Ovary (tissue), 7 donors: ENCODE measurements at regions not wholly inside any gene's neighbourhood (a gene's known extent, or its start where the extent isn't known, plus 50 kb on each side); places are given as distances from the start of the nearest gene placed in this dataset.

Experiments
- DNase-seq, 5 donors: peaks; one replicate each; pipeline ENCODE4 v3.0.0-alpha.2; 2019 to 2020
- H3K27ac ChIP-seq, 2 donors: fragments of 200-600 bp; one replicate each; pipeline versions ENCODE4 v1.5.1 to v1.8.0; 2019 to 2022
- H3K27me3 ChIP-seq: fragments of 200-600 bp; one replicate; pipeline ENCODE4 v1.8.0; 2022
- H3K36me3 ChIP-seq: fragments of 200-600 bp; sonication (generic); one replicate; pipeline ENCODE4 v1.5.1; 2019
- H3K4me1 ChIP-seq: one replicate; pipeline ENCODE4 v1.8.1; 2013; ENCODE audit warnings: mild to moderate bottlenecking, moderate library complexity; ENCODE audit not compliant: insufficient read depth
- H3K4me3 ChIP-seq: fragments of 200-600 bp; sonication (generic); one replicate; pipeline ENCODE4 v1.5.1; 2017
- H3K9me3 ChIP-seq, 2 donors: fragments of 200-600 bp in 1 of 2; sonication (generic) in 1 of 2; one replicate each; pipeline versions ENCODE4 v1.5.1 to v1.8.1; 2013 to 2019; ENCODE audit warnings: mild to moderate bottlenecking in 1 of 2, moderate library complexity in 1 of 2
- CTCF ChIP-seq, 3 donors: fragments of 450-650 bp in 2 of 3; fragments of 200-600 bp in 1 of 3; IDR thresholded peaks; one replicate each; pipeline versions ENCODE4 v1.5.1 to v1.8.0; 2016 to 2022; ENCODE audit warnings: antibody characterized with exemption in 3 of 3, mild to moderate bottlenecking in 1 of 3
- EP300 ChIP-seq: sonication (generic); formaldehyde crosslinking; IDR thresholded peaks from one replicate; pipeline ENCODE4 v1.6.1; 2017; ENCODE audit warnings: antibody characterized with exemption
- POLR2A ChIP-seq: fragments of 450-650 bp; IDR thresholded peaks from one replicate; pipeline ENCODE4 v1.6.1; 2017; ENCODE audit warnings: antibody characterized with exemption, mild to moderate bottlenecking, moderate library complexity
- WGBS, 3 donors: extraction: QIAGEN DNeasy Blood & Tissue Kit in 1 of 3; methylation state at CpG; one replicate each; pipeline versions ENCODE4 v1.1.5 to v1.1.7; 2013 to 2017; 5-methylcytosine and 5-hydroxymethylcytosine counted together
- intact Hi-C, 4 donors: fragments of 100-400 bp; cut with DNase I; formaldehyde crosslinking; loops; one replicate each; pipeline versions ENCODE4 v1.11.0 to v1.15.1; 2022 to 2023
- donor health status: DM: no; HTN: no; CAD: no; lungs with moderate emphysema.
- donor health status: DM: no; HTN: no; CAD: no.
- donor health status: Bipolar disorder and iron deficiency.
- donor health status: DM: no; HTN: no; CAD: no.
- donor health status: DM: yes; HTN: yes; CAD: no.

- DNase-seq, result no peak
- intact Hi-C loops, result no loop called here
- Histone ChIP-seq H3K4me1 (no peaks in the 10 kb centered on the region), H3K36me3 (no peaks in the 10 kb centered on the region), H3K9me3 (no peaks in the 10 kb centered on the region), H3K27me3 (no peaks in the 10 kb centered on the region), H3K4me3 (no peak overlapping the region), H3K27ac (no peak overlapping the region)
- no peak for TF ChIP-seq CTCF (IDR thresholded peaks at IDR 0.05)
- no peak for TF ChIP-seq POLR2A
- no peak for TF ChIP-seq EP300
Observed at GRCh38 chr9:81814401-81814793, 113.8 kb upstream of the SPATA31D4 start.

DNA sequence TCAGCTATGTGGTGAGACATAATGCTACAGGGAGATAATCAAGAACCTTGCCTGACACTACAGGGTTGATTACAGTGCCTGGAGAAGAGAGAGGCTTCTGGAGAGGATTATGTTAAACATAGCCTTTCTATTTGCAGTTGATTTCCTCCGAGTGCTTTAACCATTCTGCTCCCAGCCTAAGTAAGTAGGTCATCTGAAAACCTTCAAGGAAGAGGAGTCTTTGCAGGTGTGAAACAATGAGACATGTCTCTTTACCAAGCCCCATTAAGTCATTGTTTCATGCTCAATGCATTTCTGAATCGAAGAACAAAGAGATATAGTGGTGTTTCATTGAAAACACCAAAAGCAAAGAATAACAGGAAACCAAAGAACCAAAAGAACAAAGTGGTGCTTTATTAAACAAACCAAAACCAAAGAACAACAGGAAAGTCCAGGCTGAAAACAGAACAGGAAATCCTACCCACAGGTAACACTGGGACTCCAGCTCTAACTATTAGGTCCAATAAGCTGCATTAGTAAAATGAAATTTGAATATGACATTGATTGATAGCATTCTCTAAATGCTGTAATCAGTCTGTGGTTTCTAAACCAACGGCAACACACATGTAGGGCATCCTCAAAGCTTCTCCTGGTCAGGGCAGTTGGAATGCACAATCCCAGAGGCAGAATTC lies 113.3 kb upstream of the SPATA31D4 start:
- 11 to 23% (median 14%) methylated on average over 3 of the region's 3 CpGs for WGBS, 3 donors

DNA sequence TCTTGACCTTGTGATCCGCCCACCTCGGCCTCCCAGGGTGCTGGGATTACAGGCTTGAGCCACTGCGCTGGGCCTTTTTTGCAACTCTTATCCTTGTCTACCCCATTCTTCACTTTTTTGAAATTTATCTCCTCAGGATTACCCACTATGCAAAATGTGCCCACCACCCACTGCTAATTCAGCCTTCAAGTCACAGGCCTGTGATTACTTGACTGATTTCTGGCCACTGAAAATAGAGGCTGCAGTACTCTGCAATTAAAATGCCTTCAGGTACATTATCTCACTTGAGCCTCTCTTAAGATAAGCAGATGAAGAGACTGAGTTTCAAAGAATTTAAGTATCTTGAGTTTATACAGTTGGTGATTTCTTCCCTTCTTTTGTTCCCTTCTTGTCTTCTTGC lies 112.4 kb upstream of the SPATA31D4 start:
- Histone ChIP-seq H3K27me3 (no peaks in the 10 kb centered on the region), H3K4me3 (no peak overlapping the region), H3K9me3 (no peaks in the 10 kb centered on the region), H3K4me1 (peaks cover 8% of the 10 kb centered on the region), H3K36me3 (no peaks in the 10 kb centered on the region), H3K27ac (no peak overlapping the region)
- WGBS, 3 donors, result 95 to 97% (median 96%) methylated on average over 3 of the region's 3 CpGs
- no peak for DNase-seq
- intact Hi-C loops, result no loop called here
- TF ChIP-seq CTCF (IDR thresholded peaks at IDR 0.05), result no peak
- no peak for TF ChIP-seq POLR2A

More for the DNA sequence above, 113.3 kb upstream of the SPATA31D4 start:
- H3K36me3 ChIP-seq, result no peaks in the 10 kb centered on the region
- intact Hi-C loops, result no loop called here
- H3K27me3 ChIP-seq, result no peaks in the 10 kb centered on the region
- no peak overlapping the region for H3K4me3 ChIP-seq
- H3K4me1 ChIP-seq, result peaks cover 3% of the 10 kb centered on the region
- no peaks in the 10 kb centered on the region for H3K9me3 ChIP-seq
- no peak overlapping the region for H3K27ac ChIP-seq
- TF ChIP-seq POLR2A (no peak), CTCF (IDR thresholded peaks at IDR 0.05) (no peak), EP300 (no peak)
- no peak for DNase-seq

DNA sequence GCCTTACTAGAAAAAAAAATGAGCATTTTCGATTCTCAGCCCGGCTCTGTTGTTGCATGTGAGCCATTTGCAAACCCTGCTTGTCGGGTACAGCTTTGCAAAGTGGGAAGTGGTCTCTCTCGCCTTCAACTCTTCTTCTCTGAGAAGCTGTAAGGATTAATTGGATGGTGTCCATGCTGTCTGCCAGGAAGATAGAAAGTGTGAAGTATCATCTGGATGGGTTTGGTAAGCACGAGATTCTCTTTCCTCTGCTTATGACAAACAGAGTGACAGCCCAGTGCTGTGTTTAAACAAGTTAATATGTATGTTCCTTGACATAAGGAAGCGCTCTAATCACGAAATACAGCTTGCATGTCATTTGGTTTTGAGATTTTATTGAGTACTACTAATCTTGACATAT lies 109.1 kb upstream of the SPATA31D4 start:
- TF ChIP-seq POLR2A, result no peak
- no peak for TF ChIP-seq CTCF (IDR thresholded peaks at IDR 0.05)
- TF ChIP-seq EP300, result no peak
- DNase-seq, result no peak
- WGBS, 3 donors, result 90 to 93% (median 93%) methylated on average over 7 of the region's 7 CpGs
- Histone ChIP-seq H3K36me3 (no peaks in the 10 kb centered on the region), H3K4me3 (no peak overlapping the region), H3K27ac (no peak overlapping the region), H3K4me1 (peaks cover 8% of the 10 kb centered on the region), H3K27me3 (no peaks in the 10 kb centered on the region), H3K9me3 (no peaks in the 10 kb centered on the region)
- intact Hi-C loops, result no loop called here
